Progenitor cell of endocrine pancreas (in vitro differentiated cells): ENCODE measurements at regions not wholly inside any gene's neighbourhood (a gene's known extent, or its start where the extent isn't known, plus 50 kb on each side); places are given as distances from the start of the nearest gene placed in this dataset.

Source experiments
- DNase-seq: peaks from one replicate; pipeline ENCODE4 v3.0.0; 2021; ENCODE audit warnings: low spot score; ENCODE audit not compliant: unreplicated experiment
- H3K27ac Mint-ChIP-seq: 2 replicates; pipeline ENCODE4 v1.8.0; 2021; ENCODE audit warnings: mild to moderate bottlenecking, moderate library complexity, mixed read lengths
- H3K27me3 Mint-ChIP-seq: 2 replicates; pipeline ENCODE4 v1.8.0; 2021; ENCODE audit warnings: mixed read lengths
- H3K36me3 Mint-ChIP-seq: 2 replicates; pipeline ENCODE4 v1.8.0; 2022; ENCODE audit warnings: mixed read lengths; ENCODE audit not compliant: insufficient read depth
- H3K4me1 Mint-ChIP-seq: 2 replicates; pipeline ENCODE4 v1.8.0; 2021; ENCODE audit warnings: low read depth, mixed read lengths
- H3K4me3 Mint-ChIP-seq: 2 replicates; pipeline ENCODE4 v1.8.0; 2021; ENCODE audit warnings: low read depth, mild to moderate bottlenecking, moderate library complexity, mixed read lengths
- H3K9me3 Mint-ChIP-seq: 2 replicates; pipeline ENCODE4 v1.8.0; 2021; ENCODE audit warnings: low read depth, mixed read lengths
- TF ChIP-seq, protein P1 (sequence below): fragments of 200-600 bp; sonication (generic); IDR thresholded peaks from one replicate; pipeline ENCODE4 v1.5.0; 2021; ENCODE audit warnings: antibody characterized with exemption, mild to moderate bottlenecking; ENCODE audit not compliant: unreplicated experiment

DNA sequence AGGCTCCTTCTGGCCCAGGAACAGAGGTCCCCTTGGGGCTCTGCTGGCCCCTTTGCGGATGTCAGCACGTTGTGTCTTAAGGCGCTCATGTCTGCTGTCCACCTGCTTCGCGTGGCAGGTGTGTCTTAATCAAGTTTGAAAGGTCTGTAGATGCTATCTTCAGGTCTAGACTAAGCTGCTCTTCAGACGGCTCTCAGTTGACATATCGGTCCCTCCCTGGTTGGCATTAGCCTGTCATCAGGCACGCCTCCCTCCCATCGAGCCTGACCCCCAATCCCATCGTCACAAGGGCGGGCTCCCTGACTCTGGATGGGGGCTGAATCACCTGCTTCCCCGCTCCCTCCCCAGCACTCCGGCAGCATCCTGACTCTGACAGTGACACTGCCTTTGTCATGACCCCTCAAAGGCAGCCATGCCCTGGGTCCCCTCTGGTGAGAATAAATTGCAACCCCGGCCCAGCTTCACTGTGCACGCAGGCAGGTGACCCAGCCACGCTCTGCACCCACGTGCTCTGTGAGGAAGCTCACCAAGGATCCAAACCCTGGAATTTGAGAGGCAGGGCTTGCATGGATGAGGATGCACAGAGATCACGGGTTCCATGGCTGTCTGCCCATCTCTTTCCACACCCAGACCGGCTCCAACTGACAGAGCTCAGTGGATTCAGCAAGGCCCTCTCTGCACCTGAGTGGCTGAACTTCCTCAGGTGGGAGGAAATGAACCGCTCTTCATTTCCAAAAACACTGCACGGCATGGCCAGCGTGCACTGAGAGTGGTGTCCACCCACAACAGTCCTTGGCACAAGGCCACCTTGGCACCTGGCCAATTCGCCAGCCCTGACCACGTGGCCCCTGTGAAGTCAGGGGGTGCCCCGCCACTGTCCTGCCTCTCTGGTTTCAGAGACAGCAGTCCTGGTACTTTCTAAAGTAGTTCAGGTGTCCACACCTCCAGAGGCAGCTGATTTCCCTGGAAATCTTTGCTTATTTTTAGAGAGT lies 110.2 kb upstream of the GPC1 start:
- Mint-ChIP-seq H3K36me3 (no peaks in the 10 kb centered on the region), H3K4me3 (no peak overlapping the region), H3K27me3 (peaks cover 23% of the 10 kb centered on the region), H3K9me3 (no peaks in the 10 kb centered on the region), H3K27ac (no peak overlapping the region), H3K4me1 (no peaks in the 10 kb centered on the region)
- TF ChIP-seq, protein P1, sequence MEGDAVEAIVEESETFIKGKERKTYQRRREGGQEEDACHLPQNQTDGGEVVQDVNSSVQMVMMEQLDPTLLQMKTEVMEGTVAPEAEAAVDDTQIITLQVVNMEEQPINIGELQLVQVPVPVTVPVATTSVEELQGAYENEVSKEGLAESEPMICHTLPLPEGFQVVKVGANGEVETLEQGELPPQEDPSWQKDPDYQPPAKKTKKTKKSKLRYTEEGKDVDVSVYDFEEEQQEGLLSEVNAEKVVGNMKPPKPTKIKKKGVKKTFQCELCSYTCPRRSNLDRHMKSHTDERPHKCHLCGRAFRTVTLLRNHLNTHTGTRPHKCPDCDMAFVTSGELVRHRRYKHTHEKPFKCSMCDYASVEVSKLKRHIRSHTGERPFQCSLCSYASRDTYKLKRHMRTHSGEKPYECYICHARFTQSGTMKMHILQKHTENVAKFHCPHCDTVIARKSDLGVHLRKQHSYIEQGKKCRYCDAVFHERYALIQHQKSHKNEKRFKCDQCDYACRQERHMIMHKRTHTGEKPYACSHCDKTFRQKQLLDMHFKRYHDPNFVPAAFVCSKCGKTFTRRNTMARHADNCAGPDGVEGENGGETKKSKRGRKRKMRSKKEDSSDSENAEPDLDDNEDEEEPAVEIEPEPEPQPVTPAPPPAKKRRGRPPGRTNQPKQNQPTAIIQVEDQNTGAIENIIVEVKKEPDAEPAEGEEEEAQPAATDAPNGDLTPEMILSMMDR, result no peak
- DNase-seq, result no peak

DNA sequence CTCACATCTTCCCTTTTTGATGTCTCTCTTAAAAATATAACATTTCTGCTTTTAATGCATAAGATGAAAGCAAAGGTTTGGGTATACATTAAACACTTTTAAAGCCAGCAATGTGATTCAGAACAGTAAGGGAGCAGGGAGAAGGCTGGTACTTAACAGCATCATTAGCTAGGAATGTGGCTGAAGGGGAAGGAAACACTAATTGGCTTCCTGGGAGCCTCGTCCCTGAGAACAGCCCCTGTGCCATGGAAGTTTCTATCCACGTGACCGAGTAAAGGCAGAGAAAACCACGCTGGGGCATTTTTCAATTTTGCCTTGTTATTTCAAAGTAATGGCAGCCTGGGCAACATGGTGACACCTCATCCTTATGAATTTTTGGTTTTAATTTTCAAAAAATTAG lies 109.2 kb upstream of the GPC1 start:
- Mint-ChIP-seq H3K9me3 (peaks cover 5% of the 10 kb centered on the region), H3K4me3 (no peak overlapping the region), H3K36me3 (no peaks in the 10 kb centered on the region), H3K4me1 (no peaks in the 10 kb centered on the region), H3K27ac (no peak overlapping the region), H3K27me3 (peaks cover 19% of the 10 kb centered on the region)
- DNase-seq, result no peak
- TF ChIP-seq, protein P1, result no peak

DNA sequence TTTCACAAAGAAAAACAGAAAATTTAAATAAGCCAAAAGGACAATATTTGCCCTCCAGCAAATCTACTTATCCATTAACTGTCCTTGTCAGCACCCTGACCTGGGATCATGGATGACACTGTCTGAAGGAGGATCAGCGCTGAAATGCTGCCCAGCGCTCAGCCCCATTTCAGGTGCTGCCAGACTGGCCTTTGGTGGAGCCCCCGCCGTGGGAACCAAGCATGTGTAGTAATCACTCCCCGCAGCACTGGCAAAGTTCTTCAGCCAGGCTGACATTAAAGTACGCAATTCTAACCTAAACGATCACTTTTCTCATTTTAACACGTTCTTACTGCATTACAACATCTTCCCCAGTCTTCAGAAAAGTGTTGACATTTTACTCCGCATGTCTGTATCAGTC lies 108.6 kb upstream of the GPC1 start:
- H3K27me3 Mint-ChIP-seq, result peaks cover 19% of the 10 kb centered on the region
- H3K9me3 Mint-ChIP-seq, result peaks cover 8% of the 10 kb centered on the region
- H3K27ac Mint-ChIP-seq, result no peak overlapping the region
- no peaks in the 10 kb centered on the region for H3K4me1 Mint-ChIP-seq
- TF ChIP-seq, protein P1, result no peak
- DNase-seq, result no peak
- H3K36me3 Mint-ChIP-seq, result no peaks in the 10 kb centered on the region
- H3K4me3 Mint-ChIP-seq, result no peak overlapping the region

DNA sequence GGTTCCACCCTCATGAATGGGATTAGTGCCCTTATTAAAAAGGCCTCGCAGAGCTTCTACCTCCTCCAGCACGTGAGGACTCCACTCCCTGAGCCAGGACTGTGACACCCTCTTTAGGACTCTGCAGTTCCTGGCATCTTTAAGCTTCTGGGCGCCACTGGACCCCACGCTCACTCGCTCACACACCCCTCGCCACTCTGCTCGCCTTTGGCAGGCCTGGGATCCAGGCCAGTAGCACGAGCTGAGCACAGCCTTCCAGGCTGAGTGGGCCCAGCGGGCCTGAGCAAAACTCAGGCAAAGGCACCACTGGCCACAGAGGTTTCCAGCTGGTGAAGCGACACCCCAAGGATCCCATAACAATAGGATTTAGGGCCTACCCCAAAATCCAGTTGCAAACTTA lies 107.9 kb upstream of the GPC1 start:
- TF ChIP-seq, protein P1, result no peak
- Mint-ChIP-seq H3K27me3 (peaks cover 18% of the 10 kb centered on the region), H3K9me3 (peaks cover 11% of the 10 kb centered on the region), H3K4me1 (no peaks in the 10 kb centered on the region), H3K36me3 (no peaks in the 10 kb centered on the region), H3K4me3 (no peak overlapping the region), H3K27ac (no peak overlapping the region)
- DNase-seq, result no peak

DNA sequence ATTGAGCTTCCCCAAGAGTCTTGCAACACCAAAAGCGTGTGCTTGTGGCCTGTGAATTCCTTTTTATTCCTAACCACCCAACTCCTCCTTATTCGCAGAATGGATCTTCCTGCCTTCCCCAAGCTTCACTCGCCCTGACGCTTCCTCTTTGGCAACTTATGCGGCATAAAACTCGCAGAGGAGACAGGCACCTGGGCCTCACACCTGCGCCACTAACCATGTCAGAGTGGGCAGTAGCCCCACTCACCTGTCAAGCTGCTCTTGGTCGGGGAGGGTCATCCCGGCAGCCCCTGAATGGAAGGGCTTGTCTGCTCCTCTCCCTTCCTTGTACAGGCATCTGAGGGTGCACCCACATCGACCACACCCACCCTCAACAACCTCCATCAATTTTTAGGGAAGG lies 106.9 kb upstream of the GPC1 start:
- H3K27ac Mint-ChIP-seq, result no peak overlapping the region
- H3K36me3 Mint-ChIP-seq, result no peaks in the 10 kb centered on the region
- H3K4me3 Mint-ChIP-seq, result no peak overlapping the region
- no peaks in the 10 kb centered on the region for H3K4me1 Mint-ChIP-seq
- peaks cover 23% of the 10 kb centered on the region for H3K27me3 Mint-ChIP-seq
- TF ChIP-seq, protein P1, result no peak
- H3K9me3 Mint-ChIP-seq, result peaks cover 11% of the 10 kb centered on the region
- no peak for DNase-seq
